ENCODE measurements at regions not wholly inside any gene's neighbourhood (a gene's known extent, or its start where the extent isn't known, plus 50 kb on each side); places are given as distances from the start of the nearest gene placed in this dataset.

DNA sequence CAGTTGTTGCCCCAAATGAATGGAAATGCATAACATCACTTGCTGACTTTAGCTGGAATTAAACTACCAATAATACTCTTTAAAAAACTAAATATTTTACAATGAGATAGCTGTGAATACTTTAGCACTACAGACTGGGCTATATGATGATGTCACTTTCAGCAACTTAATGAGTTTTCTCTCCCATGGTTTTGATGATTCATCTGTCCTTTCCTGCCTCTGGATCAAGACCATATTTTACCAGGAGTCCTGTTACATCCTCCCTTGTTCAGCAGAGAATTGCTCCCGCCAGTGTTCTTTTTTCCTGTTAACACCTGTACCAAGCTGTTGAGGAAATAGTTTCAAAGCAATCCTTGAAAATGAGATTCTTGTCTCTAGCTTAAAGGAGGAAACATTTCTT is 543.0 kb downstream of the SPRY1 start:
- peak; percentile 11 for DNase-seq (ENCODE audit: low spot score)

DNA sequence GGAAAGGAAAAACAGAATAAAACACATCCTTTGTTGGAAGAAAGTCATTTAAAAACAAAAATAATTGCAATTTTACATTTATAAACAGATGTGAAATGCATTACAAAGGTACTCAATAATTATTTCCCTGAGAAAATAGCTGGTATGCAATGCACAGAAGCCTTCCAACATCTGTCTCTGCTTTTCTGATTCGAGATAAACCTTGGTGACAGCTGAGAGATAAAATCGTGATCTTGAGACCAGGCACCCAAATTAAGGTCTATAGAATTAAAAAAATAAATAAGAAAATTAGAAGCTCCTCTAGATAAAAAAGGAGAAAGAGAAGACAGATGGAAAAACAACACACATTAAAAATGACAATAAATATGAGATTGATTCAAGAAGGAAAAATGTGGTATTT is 544.0 kb downstream of the SPRY1 start:
- DNase-seq (ENCODE audit: low spot score), result no peak

DNA sequence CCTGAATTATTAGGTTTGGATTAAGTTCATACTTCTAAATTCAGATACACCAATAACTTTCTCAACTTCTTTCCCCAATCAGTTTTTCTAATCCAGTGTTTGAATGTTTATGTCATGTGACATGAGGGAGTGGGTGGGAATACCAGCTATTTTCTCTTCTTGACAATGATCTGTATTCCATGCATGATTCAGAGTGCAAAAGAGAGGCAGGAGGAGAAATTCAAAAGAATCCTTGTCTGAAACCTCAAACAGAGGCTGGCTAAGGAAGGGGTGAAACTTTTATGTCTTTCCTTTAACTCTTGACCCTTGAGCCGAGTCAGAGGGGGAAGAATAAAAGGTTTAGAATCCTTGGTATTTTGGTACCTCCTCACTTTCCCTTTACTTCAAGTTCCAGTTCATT is 544.7 kb downstream of the SPRY1 start:
- no peak for DNase-seq (ENCODE audit: low spot score)

DNA sequence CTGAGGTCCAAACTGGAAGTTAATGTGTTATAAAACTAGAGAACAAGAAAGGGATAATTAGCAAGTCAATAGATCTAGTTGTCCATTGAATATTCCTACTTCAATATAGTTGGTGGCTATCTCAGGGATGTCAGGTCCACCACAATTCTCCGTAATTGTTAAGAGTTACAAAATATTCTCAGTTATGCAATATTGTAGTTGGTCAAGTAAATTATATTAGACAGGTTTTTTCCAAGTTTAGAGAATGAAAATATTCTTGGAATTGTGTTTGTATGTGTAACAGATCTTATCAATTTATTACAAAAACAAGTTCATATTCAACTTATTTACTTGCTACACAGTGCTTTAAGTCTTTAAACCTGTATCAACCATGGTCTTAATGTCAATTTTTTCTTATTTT is 547.4 kb downstream of the SPRY1 start:
- DNase-seq (ENCODE audit: low spot score), result no peak

DNA sequence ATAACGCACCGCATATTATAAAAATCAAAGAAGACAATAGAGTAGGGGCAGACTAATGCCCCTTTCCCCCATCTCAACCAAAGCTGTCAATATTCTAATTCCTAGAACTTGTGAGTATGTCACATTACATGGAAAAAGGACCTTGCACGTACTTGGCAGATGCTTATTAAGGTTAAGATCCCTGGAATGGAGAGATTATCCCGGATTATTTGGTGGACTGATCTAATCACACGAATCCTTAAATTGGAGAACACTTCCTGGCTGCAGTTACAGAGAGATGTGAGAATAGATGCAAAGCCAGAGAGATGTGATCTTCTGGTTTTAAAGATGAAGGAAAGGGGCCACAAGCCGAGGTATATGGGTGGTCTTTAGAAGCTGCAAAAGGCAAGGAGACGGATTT is 548.7 kb downstream of the SPRY1 start:
- DNase-seq (ENCODE audit: low spot score), result no peak

DNA sequence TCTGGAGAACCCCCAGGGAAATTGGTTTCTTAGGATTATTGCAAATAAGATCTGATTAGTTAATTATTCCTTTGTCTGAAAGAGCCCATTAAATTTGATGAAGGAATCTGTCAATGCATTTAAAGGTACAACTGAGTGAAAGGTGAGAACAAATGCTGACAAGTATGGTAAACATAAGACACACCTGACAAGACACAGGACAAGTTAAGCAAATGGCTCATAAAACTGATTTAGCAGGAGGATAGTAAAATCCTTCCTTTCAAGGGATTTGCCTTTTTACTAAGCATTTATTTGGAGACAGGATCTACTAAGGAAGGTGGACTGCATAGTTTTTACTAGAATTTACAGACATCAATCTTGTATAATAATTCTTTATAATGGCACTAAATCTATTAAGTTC is 553.9 kb downstream of the SPRY1 start:
- DNase-seq (ENCODE audit: low spot score), result no peak

DNA sequence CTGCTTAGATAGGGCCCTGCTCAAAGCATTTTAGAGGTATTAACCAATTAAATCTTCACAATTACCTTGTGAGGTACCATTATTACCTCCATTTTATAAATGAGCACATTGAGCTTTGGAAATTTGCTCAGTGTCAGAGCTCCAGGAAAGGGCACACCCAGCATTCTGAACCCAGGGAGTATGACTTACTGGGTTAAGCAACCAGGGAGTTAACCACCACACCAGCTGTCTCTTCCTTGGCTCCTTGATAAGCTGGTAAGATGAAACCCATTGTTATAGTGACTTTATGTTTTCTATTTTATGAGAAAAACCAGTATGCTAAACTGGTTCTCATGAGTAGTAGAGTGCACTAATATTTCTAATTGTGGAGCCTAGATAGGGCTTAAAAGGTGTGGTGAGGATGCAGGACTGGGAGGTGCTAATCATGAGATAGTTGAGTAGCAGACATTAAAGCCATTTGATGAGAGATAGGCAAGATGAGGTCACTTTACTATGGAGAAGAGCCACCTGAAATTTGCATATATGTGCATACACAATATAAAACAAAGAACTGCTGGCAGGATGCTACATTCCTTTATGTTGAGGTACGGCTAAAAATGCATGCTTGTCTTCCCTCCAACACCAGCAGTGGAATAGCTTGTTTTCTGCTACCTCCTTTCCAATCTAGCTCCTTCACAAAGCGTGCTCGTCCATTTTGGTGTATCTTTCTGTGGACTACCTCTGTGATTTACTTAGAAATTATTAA is 556.1 kb downstream of the SPRY1 start:
- DNase-seq (ENCODE audit: low spot score), result no peak

DNA sequence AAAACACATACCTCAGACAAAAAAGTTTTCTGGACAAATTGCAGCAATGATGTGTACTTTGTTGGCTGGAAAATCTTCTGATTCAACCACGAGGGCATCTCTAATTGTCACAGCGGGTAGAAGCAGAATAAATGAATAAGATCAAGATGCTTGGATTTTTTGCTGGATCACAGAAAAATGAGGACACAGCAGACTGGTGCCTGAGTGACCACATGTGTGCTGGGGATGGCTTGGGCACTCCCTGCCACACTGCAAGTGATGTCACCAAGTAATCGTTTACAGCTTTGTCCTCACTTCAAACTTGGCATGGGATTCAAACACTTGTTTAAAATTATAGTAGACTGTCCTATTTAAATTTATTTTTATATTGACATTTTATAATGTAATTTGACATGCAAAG is 557.0 kb downstream of the SPRY1 start:
- DNase-seq (ENCODE audit: low spot score), result no peak

DNA sequence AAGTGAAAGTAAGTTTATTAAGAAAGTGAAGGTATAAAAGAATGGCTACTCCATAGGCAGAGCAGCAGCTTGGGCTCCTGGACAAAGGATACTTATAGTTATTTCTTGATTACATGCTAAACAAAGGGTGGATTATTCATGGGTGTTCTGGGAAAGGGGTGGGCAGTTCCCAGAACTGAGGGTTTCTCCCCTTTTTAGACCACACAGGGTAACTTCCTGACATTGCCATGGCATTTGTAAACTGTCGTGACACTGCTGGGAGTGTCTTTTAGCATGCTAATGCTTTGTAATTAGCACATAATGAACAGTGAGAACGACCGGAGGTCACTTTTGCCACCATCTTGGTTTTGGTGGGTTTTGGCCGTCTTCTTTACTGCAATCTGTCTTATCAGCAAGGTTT is 557.6 kb downstream of the SPRY1 start:
- DNase-seq (ENCODE audit: low spot score), result no peak

DNA sequence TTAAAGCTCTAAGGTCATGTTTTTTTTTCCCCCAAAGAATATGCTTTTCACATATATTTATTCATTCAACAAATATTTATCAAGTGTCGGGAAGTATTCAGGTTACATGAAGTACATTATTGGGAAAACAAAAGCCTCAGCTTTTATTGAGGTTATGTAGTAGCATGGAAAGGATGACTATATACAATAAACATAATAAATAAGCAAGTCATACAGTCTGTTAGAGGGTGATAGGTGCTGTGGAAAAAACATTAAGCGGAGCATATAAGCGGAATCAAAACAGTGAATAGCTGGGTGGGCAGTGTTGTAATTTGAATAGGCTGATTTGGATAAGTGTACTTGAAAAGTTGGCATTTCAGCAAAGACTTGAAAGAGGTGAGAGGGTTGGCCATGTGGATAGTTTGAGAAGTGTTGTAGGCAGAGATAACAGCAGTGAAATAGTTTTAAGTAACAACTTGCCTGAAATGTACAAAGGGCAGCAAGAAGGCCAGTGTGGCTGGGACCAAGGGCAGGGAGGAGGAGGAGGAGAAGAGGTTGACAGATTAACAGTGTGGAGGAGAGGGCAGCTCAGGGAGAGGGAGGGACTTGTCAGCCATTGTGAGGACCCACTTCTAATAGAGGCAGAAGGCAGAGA is 558.7 kb downstream of the SPRY1 start:
- DNase-seq (ENCODE audit: low spot score), result no peak

DNA sequence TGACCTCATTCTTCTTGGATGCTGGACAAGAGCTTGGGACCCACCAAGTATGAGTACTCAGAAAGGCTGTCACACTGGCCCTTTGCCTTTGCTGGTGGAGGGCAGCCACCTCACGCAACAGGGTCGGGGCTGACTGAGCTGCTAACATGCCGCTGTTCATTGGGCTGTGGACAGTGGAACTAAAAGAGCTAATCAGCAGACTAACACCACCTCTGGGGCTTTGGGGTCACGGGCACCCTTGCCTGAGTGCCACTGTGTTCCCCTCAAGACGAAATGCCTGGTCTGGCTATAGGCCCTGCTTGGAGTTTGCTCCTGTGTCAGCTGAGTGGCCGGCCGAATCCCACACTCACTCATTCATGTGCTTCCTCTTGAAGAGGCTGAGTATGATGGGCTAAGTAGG is 559.6 kb downstream of the SPRY1 start:
- DNase-seq (ENCODE audit: low spot score), result no peak

DNA sequence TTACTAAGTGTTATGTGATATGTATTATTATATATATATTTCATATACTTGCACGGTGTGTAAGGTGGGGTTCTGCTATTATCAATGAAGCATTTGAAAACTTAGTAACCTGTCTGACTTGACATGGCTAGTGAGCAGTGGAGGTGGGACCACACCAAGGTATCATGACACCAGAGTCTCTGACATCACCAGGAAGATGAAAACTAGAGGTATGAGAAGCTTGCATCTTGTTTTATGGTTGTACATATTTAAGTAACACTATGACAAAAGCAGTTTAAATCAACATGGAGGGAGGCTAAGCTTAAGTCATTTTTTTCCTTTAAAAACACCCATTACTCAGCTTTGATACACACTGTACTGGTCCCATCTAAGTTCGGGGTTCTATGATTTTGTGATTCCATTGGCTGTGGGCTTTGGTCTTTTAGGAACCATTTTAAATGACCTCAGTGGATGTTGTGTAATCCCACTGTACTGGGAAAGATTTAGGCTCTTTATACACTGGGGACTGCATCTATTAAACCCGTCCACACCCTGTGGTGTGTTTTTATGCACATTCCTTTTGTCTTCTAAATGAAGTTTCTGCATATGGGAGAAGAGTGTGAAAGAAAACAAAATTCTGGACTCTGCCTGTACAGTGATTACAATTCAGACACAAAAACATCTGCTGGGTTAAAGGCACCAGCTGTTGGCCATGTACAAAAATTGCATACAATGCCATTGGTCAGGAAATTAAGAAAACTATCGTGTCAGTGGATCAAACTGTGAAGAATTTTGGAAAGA is 570.6 kb downstream of the SPRY1 start:
- no peak for DNase-seq (ENCODE audit: low spot score)

DNA sequence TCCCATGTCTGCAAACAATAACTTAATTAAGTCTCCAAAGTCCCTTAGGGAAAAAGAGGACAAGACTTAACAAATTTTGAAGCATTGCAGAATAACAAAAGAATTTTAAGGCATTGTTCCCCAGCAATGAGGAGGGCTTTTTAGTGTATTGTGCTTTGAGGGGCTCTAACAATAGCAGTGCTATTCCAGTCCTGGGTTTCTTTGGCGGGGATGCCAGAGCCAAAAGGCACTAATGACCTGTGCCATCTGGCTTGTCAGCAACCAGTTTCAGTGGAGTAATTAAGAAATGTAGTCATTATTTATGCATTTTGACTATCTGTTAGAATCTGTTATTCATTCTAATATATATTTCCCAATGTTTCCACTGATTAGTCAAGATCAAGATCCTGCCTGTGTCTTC is 575.4 kb downstream of the SPRY1 start:
- no peak for DNase-seq (ENCODE audit: low spot score)

DNA sequence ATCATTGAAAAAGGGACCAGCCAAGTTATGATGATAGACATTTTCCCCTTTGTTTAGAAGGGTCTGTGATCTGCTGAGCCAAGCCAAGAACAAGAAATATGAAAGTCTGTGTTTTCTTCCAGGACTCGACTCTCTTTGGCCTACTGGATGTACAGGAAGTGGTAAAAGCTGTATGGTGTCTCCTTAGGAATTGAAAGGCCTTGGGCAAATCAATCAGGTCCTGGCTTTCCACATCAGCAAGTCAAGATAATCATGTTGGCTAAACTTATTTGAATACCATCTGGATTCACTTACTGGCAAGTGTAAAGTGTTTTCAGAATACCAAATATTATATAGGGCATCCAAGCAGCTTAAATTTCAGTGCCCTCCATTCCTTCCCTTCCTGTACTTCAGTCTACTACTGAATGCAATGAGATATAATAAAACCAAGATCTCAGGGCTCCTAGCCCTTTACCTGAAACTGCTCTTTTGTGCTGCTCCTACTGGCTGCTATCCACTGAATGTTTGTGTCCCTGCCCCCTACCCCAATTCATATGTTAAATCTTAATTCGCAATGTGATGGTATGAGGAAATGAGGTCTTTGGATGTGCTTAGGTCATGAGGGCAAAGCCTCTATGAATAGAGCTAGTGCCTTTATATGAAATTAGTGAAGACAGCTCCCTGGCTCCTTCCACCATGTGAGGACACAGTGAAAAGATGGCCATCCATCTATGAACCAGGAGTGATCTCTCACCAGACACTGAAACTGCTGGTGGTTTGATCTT is 578.0 kb downstream of the SPRY1 start:
- DNase-seq (ENCODE audit: low spot score), result no peak

DNA sequence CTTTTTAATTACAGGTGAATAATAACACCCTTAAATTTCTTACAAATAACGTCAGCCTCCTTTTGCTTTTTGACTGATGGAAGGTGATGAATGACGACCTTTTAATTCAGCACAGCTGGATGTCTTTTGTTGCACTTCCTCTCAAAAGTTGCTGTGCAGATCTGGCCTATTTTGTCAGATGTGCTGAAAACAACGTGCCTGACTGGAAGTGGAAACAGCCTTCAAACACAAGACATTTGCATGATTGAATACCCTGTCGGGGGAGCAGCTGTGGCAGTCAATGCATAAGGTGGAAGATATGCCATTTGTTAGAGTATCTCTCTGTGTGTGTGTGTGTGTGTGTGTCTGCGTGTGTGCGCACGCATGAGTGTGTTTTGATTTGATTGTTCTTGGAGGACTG is 579.7 kb downstream of the SPRY1 start:
- no peak for DNase-seq (ENCODE audit: low spot score)

DNA sequence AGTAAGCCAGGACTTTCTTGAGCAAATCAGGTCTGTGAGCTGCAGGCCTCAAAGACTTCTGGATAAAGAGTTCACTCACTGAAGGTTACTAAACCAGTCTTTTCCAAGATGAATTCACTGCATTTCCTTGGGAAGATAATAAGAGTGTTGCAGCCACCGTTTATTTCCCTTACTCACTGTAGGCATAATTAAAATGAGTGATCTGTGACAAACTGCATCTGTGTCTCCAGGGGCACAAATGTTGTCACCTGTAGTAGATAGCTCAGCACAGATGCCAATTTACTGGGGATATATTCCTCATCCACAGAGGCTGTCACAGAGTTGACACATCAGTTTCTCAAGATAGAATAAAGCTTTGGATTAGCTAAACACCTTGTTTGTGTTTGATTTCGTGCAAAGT is 580.2 kb downstream of the SPRY1 start:
- no peak for DNase-seq (ENCODE audit: low spot score)

DNA sequence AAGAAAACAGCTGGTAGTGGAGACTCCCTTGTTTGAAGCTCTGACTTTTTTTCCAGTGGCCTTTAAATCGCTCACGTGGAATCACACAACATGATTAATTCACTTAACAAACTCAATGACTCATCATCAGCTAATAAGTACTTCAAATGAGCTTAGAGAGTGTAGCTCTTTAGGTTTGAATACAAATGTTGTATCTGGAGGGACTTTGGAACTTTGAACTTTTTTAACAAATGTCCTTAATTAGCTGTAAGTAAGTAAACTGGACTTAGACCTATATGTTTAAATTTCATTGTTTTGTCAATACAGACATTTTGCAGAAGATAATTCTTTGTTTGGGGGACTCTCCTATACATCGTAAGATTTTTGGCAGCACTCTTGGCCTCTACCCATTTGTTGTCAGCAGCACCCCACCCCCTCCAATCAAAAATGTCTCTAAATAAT is 581.1 kb downstream of the SPRY1 start:
- no peak for DNase-seq (ENCODE audit: low spot score)

DNA sequence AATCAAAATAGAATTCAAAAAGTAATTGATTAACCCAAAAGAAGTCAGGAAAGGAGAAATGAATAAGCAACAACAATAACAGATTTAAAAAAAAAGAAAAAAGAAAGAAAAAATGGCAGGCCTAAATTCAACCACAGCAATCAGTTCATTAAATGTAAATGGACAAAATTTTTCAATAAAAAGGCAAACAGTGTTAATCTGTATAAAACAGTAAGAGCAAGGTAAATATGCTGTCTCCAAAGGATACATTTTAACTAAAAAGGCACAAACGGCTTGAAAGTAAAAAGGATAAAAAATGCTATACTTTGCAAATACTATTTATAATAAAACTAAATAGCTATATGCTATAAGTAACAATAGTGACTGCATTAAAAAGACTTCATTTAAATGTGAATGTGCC is 582.0 kb downstream of the SPRY1 start:
- no peak for DNase-seq (ENCODE audit: low spot score)

DNA sequence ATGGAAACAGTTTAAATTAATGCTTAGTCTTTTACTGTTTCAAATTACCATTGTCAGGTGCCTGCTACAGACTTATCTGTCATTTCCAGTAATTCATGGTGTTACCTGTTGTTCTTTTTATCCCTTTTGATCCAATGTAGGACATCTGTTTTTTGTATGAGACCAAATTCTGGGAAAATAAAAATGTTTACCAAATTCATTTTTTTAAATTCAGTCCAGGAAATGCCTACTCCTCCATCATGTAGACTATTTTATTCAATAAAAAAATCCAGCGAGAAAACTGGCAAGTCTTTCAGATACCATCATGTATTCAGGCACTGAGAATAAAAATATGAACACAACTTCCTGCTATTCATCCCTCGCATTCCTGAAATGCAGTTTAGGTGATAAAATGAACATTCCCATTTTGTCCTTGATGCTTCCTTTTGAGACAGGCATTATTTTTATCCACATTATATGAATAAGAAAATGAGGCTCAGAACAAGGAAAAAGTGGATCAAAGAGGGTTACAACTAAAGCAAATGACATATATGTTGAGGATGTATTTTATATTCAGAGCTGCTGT is 584.2 kb downstream of the SPRY1 start:
- no peak for DNase-seq (ENCODE audit: low spot score)

DNA sequence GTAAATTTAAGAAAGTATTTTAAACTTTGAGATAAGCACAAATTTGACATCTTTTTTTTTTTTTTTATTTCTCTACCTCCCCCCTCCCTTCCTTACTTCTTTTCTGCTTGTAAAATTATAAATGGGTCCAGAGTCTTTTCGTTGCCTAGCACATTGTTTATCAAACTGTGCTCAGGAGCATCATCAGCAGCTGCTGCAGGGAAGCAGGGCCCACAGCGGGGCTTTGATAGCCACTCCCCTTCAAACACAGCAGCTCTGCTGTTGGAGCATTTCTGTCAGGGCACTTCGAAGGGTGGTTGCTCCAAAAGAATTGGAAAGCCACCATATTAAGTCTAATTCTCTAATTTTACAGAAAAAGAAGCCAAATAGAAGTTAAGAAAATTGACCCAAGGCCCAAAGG is 588.3 kb downstream of the SPRY1 start:
- no peak for DNase-seq (ENCODE audit: low spot score)

DNA sequence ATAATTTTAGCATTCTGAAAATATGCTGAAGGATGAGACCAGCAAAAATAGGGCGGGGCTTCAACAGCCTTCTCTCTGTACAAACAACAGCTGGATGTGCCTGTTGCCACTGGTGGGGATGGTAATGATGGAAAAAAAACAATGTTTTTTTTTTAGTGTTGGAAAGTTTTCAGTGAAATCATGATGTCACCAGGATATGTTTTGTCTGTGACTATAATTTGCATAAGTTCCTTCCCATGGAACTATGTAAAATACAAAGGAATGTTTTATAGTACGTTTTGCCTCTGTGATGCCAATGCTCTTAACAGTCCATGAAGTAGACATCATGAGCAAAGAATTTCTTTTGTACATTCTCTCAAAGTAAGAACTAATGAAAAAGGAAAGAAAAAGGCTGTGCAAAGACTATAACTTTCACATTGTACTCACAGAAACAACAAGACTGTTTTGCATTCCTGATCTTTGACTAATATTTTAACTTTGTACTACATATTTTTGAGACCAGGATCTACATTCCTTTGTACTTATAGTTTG is 589.7 kb downstream of the SPRY1 start:
- DNase-seq (ENCODE audit: low spot score), result peak; percentile 53

DNA sequence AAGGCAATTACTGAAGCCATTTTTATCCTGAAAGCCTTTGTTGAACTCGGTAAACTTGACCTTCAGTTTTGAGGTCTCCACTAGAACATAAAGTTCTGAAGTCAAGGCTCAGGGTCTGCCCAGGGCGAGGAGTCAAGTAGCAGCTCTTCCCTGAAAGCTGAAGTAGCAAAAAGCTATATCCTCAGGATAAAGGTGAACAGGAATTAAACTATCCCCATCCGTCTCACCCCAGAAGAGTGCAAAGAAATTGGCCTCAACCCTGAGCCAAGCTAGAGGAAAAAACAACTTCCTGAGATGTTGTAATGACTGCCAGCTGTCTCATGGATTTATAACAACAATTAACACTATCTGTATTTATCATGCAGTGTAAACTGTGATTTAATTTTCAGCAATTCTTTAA is 590.8 kb downstream of the SPRY1 start:
- no peak for DNase-seq (ENCODE audit: low spot score)

Data from AG08396 (cell line).